Frontal cortex (tissue), 4 donors: ENCODE measurements at regions not wholly inside any gene's neighbourhood (a gene's known extent, or its start where the extent isn't known, plus 50 kb on each side); places are given as distances from the start of the nearest gene placed in this dataset. TPM values are rescaled to one million over a fixed set of nuclear protein-coding genes. Genes with fewer than 3 reads are reported as not detected.
A peak's percentile ranks its signal among the peaks of the same experiment; 100 is the strongest.

Experiments
- DNase-seq, 2 donors: peaks; one replicate each; pipeline ENCODE4 v3.0.0; 2012; ENCODE audit warnings: low spot score in 2 of 2
- FAIRE-seq: peaks from 2 replicates; lab custom pipeline; 2012; peaks lifted over from hg19 to GRCh38; lab: Jason Lieb, UNC
- small RNA-seq: library from RNA; depleted of rRNA; stranded (forward); fragments of <200 nt; gene quantifications from one replicate; pipeline ENCODE3, GENCODE V24; 2014
- donor health status: control.
- donor health status: control.
- donor health status: control.

DNA sequence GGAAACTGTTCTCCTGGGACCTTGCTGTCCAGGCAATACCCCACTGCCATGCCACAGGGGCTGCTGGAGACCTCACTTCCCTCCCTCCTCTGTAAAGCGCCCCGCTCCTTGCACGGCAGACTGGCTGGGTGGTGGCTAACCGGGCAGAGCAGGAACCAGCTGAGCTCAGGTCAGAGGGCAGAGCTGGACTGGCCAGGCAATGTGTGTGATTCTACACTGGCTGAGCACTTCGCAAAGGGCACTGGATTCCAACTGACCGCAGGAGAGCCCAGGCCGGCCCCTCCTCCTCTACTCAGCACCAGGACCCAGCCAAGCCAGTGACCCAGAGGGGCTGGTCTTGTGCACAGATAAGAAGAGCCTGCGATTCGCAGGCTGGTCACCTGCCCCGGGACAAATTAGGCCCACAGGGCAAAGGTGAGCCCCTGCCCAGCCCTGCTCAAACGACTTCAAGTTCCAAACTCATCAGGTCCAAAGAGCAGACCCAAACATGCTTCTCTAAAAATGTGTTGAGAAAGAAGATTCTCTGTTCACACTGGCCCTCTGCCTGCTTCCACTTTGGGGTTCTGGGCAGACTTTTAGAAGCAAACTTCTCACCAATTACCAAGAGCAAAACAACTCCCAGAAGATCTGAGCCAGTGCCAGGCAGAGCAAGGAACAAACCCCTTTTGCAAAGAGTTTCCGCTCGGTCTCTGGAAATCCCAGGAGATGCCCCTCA, 54.9 kb upstream of the DIO3 start:
- no peak for FAIRE-seq
- DNase-seq = no peak

DNA sequence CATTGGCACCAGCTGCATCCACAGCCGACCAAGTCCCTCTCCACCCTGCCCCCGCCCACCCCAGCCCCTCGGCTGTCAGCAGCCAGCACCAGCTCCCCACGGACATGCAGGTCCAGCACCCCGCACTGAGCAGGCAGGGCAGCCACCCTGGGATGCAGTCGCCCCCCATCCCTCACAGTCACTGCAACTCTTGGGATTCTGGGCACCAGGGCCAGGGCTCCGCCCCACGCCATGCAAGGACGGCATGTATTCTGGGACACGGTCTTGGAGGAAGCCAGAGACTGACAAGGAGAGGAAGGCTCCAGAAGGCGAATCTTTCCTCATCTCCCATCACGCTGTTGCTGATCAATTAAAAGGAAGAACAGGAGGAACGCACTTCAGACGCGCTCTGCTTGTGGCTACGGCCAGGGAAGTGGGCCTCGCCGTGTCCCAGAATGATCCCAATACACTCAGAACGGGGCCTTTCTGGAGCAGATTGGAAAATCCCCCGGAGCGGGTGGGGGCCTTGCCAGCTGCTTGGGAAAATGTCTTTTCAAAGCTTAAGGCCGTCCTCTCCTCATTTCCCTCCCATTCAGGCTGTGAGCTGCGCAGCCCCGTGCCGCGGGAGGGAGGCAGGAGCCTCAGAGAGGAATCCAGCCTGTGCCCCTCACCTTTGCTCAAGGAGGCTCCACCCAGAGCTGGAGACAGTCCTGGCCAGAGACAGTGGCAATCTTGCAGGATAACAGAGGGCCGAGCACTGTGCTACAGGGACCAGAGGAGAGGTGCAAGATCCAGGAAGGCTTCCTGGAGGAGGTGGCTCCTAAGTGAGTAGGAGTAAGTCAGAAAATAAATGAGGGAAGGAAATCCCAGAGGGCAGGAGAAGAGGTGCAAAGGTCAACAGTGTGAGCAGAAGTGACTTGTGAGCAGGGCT, 54.1 kb upstream of the DIO3 start:
- no peak for FAIRE-seq
- no peak for DNase-seq

DNA sequence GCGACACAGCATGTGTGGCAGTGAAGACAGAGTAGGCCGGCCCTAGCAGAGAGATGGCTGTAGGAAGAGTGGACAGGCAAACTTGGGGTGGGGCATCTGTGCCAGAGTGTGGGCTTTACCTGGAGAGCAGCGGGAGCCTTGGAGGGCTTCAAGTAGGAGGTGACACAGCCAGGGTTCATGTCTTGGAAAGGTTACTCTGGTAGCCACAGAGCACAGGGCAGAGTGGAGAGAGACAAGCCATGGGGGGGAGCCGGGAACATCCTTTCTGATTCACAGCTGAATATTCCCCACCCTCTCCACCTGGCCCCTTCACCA, 53.5 kb upstream of the DIO3 start:
- FAIRE-seq = no peak
- DNase-seq = no peak

DNA sequence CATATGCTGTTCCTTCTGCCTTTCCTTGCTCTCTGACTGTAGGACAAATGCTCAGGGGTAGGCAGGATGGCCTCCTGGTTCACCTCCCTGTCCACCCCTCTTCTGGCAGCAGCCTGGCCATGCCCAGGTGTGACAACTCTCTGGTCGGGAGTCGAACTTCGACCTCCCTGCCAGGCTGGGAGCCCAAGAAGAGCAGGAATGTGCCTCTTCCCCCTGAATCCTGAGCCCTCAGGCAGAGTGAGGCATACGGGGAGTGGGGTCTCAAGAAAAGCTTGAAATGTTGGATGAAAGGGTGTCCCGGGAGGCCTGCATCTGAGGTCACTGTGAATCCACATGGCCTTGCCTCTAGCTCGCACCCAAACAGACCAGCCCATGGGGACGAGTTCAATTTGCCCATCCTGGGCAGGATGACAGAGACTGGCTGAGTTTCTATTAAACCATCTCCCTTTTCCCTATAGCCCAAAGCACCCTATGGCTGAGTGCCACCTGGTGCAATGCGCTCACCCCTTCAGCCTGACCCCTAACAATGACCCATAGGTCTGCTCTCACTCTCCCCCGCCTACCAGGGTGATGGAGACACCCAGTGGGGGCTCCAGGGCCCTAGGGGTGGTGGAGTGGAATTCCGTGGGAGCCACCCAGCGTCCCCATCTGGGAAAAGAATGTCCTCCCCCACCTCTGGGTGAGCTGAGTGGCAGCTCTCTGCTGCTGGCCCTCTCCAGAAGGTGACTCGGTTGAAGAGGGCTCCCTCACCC, 52.9 kb upstream of the DIO3 start:
- FAIRE-seq = no peak
- DNase-seq = no peak

DNA sequence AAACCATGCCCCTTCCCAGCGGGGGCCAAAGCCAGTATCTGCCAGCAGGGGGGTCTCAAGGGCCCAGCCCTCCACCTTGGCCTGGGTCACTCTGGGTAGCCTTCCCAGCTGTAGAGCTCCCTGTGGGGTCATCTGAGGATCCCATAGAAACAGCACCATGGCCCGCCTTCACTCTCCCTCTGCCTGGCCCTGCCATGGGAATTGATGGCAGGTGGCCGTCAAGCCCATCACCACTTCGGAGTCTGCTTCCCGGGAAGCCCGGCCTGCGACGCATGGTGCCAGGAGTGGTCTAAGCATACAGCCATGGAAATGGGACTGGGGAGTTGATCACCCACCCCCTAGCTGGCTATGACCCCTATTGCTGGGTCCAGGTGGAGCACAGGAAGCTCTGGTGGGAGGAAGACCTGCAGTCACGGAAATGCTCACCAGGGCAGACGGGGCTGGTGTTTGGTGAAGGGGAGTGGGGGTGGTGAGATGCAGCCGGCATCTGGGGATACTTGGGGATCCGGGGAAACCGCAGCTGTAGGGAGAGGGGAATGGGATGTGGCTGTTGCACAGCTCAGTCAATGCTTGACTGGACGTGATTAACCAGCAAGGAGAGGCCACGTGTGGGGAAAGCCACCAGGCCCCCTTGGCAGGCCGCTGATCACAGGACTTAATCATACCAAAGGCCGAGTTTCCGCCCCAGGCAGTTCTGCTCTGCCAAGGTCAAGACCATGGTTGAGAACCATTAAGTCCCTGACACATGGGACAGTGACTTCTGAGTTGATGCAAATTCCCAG, 52.2 kb upstream of the DIO3 start:
- no peak for DNase-seq
- FAIRE-seq = no peak

DNA sequence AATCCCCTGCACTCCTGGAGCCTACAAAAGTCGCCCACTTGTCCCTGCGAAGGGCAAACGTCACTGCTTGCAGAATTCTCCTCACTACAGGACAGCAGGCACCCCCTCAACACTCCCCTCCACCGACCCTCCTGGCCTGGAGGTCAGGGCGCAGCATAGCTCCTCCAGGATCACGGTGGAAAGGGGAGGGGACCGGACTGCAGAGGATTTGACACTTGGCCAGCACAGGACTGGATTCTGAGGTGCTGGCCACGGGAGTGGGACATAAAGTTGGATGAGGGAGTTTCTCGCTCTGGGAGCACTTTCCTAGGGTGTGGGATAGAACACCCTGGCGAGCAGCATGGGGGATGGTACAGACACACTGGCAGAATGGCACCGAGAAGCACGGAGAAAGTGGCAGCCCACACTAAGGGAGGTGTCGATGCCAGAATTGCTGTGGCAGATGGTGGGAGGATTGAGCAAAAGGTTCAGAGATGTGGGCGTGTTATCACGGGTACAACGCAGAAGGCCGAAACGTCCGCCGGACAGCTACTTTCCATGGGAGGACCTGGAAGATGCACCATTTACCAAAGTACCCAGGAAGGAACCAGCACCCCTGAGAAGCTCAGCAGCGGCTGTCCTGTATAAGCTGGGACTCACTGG, 51.4 kb upstream of the DIO3 start:
- no peak for DNase-seq
- FAIRE-seq = no peak

DNA sequence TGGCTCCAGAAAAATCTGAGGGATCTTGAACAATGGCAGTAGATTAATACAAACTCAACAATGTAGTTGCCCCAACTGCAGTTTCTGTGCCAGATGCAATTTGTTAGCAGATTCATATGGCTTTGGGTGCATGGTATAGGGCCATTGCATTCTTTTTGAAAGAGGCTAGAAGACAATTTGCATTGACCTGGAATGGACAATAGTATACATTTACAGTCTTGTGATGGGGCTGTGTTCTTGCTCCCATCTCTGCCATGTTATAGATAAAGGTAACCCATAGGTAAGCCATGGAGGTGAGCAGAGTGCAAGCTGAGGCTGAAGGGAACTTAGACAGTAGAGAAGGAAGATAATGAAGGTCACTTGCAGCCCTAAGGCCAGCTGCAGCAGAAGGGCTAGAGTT, 50.1 kb upstream of the DIO3 start:
- FAIRE-seq (no peak), DNase-seq (no peak)

Small RNA genes lying in the stretch of these regions (small RNA-seq; reads per million reads assigned to genes)
- gene MIR1185-1 (0.10 reads per million), gene MIR1185-2 (not detected), gene MIR1193 (not detected), gene MIR1197 (5.2 reads per million, percentile 92 among the genes with 10 or more reads in this experiment), gene MIR134 (4.4 reads per million, percentile 91 among the genes with 10 or more reads in this experiment), gene MIR154 (2.1 reads per million, percentile 83 among the genes with 10 or more reads in this experiment), gene MIR299 (3.5 reads per million, percentile 89 among the genes with 10 or more reads in this experiment), gene MIR300 (not detected), gene MIR323A (52.9 reads per million, percentile 98 among the genes with 10 or more reads in this experiment), gene MIR323B (11.3 reads per million, percentile 96 among the genes with 10 or more reads in this experiment), gene MIR329-1 (not detected), gene MIR329-2 (not detected), gene MIR369 (25.5 reads per million, percentile 97 among the genes with 10 or more reads in this experiment), gene MIR377 (10.1 reads per million, percentile 95 among the genes with 10 or more reads in this experiment), gene MIR379 (6.4 reads per million, percentile 94 among the genes with 10 or more reads in this experiment), gene MIR380 (2.3 reads per million, percentile 84 among the genes with 10 or more reads in this experiment), gene MIR381 (69.1 reads per million, percentile 98 among the genes with 10 or more reads in this experiment), gene MIR409 (268 reads per million, percentile 98 among the genes with 10 or more reads in this experiment), gene MIR411 (431 reads per million, percentile 99 among the genes with 10 or more reads in this experiment), gene MIR412 (18.0 reads per million, percentile 97 among the genes with 10 or more reads in this experiment), gene MIR485 (22.5 reads per million, percentile 97 among the genes with 10 or more reads in this experiment), gene MIR487A (9.2 reads per million, percentile 95 among the genes with 10 or more reads in this experiment), gene MIR487B (50.0 reads per million, percentile 98 among the genes with 10 or more reads in this experiment), gene MIR494 (1.2 reads per million, percentile 70 among the genes with 10 or more reads in this experiment), gene MIR495 (3.9 reads per million, percentile 90 among the genes with 10 or more reads in this experiment), gene MIR496 (2.2 reads per million, percentile 83 among the genes with 10 or more reads in this experiment), gene MIR539 (7.7 reads per million, percentile 94 among the genes with 10 or more reads in this experiment), gene MIR541 (2.7 reads per million, percentile 86 among the genes with 10 or more reads in this experiment), gene MIR543 (5.5 reads per million, percentile 93 among the genes with 10 or more reads in this experiment), gene MIR544A (not detected), gene MIR654 (250 reads per million, percentile 98 among the genes with 10 or more reads in this experiment), gene MIR655 (0.41 reads per million, percentile 29 among the genes with 10 or more reads in this experiment), gene MIR656 (0.64 reads per million, percentile 49 among the genes with 10 or more reads in this experiment), gene MIR668 (2.0 reads per million, percentile 82 among the genes with 10 or more reads in this experiment), gene MIR758 (8.0 reads per million, percentile 95 among the genes with 10 or more reads in this experiment), gene MIR889 (137 reads per million, percentile 98 among the genes with 10 or more reads in this experiment), gene RF00012 (not detected), gene RF00181 (not detected), gene SNORD114-10 (1.1 reads per million, percentile 68 among the genes with 10 or more reads in this experiment), gene SNORD114-11 (1.9 reads per million, percentile 81 among the genes with 10 or more reads in this experiment), gene SNORD114-12 (9,528 reads per million, percentile 100 among the genes with 10 or more reads in this experiment), gene SNORD114-13 (1.3 reads per million, percentile 73 among the genes with 10 or more reads in this experiment), gene SNORD114-14 (150 reads per million, percentile 98 among the genes with 10 or more reads in this experiment), gene SNORD114-15 (18.5 reads per million, percentile 97 among the genes with 10 or more reads in this experiment), gene SNORD114-16 (not detected), gene SNORD114-17 (63.4 reads per million, percentile 98 among the genes with 10 or more reads in this experiment), gene SNORD114-18 (0.08 reads per million), gene SNORD114-19 (0.18 reads per million), gene SNORD114-20 (951 reads per million, percentile 99 among the genes with 10 or more reads in this experiment), gene SNORD114-21 (68.2 reads per million, percentile 98 among the genes with 10 or more reads in this experiment), gene SNORD114-22 (1,650 reads per million, percentile 99 among the genes with 10 or more reads in this experiment), gene SNORD114-23 (135 reads per million, percentile 98 among the genes with 10 or more reads in this experiment), gene SNORD114-24 (3.0 reads per million, percentile 88 among the genes with 10 or more reads in this experiment), gene SNORD114-25 (396 reads per million, percentile 99 among the genes with 10 or more reads in this experiment), gene SNORD114-26 (not detected), gene SNORD114-27 (not detected), gene SNORD114-28 (413 reads per million, percentile 99 among the genes with 10 or more reads in this experiment), gene SNORD114-29 (0.36 reads per million, percentile 22 among the genes with 10 or more reads in this experiment), gene SNORD114-30 (not detected), gene SNORD114-31 (0.20 reads per million), gene SNORD114-5 (1.9 reads per million, percentile 81 among the genes with 10 or more reads in this experiment), gene SNORD114-6 (not detected), gene SNORD114-7 (not detected), gene SNORD114-9 (433 reads per million, percentile 99 among the genes with 10 or more reads in this experiment)
